A549 (cell line): ENCODE measurements at regions not wholly inside any gene's neighbourhood (a gene's known extent, or its start where the extent isn't known, plus 50 kb on each side); places are given as distances from the start of the nearest gene placed in this dataset.

Source experiments
- BHLHE40 ChIP-seq: IDR thresholded peaks from 2 replicates; pipeline ENCODE4 v1.6.1; 2012; ENCODE audit warnings: low read depth, low read length, inconsistent platforms
- MYC ChIP-seq: IDR thresholded peaks from 2 replicates; pipeline ENCODE4 v1.6.1; 2012; ENCODE audit warnings: mild to moderate bottlenecking, inconsistent platforms, low read length, improper control_type of control experiment, borderline replicate concordance
- RAD21 ChIP-seq, 2 experiments: fragments of >200 bp in 1 of 2; sonication (Bioruptor Twin) in 1 of 2; formaldehyde crosslinking in 1 of 2; IDR thresholded peaks in 1 of 2; conservative IDR thresholded peaks in 1 of 2; 2 replicates in 1 of 2; 3 replicates in 1 of 2; pipeline ENCODE4 v1.6.1; 2012 to 2018; ENCODE audit warnings: inconsistent platforms in 1 of 2
- RFX5 ChIP-seq: fragments of 450-650 bp; IDR thresholded peaks from 2 replicates; pipeline ENCODE4 v1.7.1; 2014; ENCODE audit warnings: antibody characterized with exemption, mild to moderate bottlenecking, moderate library complexity
- ZFP36 ChIP-seq: fragments of 450-650 bp; IDR thresholded peaks from 2 replicates; pipeline ENCODE4 v1.6.1; 2014; ENCODE audit warnings: borderline replicate concordance; ENCODE audit not compliant: partially characterized antibody
- TF ChIP-seq, protein P1 (sequence below): fragments of >200 bp; sonication (Bioruptor Twin); formaldehyde crosslinking; IDR thresholded peaks from 3 replicates; pipeline ENCODE4 v1.5.1; 2016
- TF ChIP-seq, protein P2 (sequence below): fragments of 200-600 bp; sonication (generic); IDR thresholded peaks from 2 replicates; pipeline ENCODE4 v1.6.1; 2016; ENCODE audit warnings: antibody characterized with exemption, mild to moderate bottlenecking, moderate library complexity
- TF ChIP-seq, protein P3 (sequence below): IDR thresholded peaks from 2 replicates; pipeline ENCODE4 v1.6.1; 2012; ENCODE audit warnings: low read depth, borderline replicate concordance
- TF ChIP-seq, protein P4 (sequence below): IDR thresholded peaks from 2 replicates; pipeline ENCODE4 v1.6.1; 2012

DNA sequence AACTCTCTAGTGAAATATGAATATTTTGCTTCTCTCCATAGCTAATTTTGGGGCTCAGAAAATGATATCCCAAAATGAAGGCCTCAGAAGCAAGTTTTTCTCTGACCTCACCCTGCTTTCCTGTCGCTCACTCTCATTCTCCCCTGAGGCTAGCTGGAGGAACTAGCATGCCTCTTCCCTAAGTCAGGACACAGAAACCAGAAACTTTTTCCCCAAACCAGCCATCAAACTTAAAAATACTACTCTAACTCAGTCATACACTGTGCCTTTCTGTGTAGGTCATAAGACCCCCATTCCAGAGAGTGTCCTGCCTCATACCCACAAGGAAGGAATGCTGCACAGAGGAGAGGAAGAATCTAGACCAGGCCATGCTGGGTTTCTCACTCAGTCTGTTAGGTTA, 329.6 kb downstream of the PCDH20 start:
- TF ChIP-seq, protein P1, sequence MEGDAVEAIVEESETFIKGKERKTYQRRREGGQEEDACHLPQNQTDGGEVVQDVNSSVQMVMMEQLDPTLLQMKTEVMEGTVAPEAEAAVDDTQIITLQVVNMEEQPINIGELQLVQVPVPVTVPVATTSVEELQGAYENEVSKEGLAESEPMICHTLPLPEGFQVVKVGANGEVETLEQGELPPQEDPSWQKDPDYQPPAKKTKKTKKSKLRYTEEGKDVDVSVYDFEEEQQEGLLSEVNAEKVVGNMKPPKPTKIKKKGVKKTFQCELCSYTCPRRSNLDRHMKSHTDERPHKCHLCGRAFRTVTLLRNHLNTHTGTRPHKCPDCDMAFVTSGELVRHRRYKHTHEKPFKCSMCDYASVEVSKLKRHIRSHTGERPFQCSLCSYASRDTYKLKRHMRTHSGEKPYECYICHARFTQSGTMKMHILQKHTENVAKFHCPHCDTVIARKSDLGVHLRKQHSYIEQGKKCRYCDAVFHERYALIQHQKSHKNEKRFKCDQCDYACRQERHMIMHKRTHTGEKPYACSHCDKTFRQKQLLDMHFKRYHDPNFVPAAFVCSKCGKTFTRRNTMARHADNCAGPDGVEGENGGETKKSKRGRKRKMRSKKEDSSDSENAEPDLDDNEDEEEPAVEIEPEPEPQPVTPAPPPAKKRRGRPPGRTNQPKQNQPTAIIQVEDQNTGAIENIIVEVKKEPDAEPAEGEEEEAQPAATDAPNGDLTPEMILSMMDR, result no peak
- TF ChIP-seq BHLHE40, result no peak
- no peak for TF ChIP-seq MYC
- TF ChIP-seq, protein P2, sequence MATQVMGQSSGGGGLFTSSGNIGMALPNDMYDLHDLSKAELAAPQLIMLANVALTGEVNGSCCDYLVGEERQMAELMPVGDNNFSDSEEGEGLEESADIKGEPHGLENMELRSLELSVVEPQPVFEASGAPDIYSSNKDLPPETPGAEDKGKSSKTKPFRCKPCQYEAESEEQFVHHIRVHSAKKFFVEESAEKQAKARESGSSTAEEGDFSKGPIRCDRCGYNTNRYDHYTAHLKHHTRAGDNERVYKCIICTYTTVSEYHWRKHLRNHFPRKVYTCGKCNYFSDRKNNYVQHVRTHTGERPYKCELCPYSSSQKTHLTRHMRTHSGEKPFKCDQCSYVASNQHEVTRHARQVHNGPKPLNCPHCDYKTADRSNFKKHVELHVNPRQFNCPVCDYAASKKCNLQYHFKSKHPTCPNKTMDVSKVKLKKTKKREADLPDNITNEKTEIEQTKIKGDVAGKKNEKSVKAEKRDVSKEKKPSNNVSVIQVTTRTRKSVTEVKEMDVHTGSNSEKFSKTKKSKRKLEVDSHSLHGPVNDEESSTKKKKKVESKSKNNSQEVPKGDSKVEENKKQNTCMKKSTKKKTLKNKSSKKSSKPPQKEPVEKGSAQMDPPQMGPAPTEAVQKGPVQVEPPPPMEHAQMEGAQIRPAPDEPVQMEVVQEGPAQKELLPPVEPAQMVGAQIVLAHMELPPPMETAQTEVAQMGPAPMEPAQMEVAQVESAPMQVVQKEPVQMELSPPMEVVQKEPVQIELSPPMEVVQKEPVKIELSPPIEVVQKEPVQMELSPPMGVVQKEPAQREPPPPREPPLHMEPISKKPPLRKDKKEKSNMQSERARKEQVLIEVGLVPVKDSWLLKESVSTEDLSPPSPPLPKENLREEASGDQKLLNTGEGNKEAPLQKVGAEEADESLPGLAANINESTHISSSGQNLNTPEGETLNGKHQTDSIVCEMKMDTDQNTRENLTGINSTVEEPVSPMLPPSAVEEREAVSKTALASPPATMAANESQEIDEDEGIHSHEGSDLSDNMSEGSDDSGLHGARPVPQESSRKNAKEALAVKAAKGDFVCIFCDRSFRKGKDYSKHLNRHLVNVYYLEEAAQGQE, result no peak
- TF ChIP-seq, protein P3, sequence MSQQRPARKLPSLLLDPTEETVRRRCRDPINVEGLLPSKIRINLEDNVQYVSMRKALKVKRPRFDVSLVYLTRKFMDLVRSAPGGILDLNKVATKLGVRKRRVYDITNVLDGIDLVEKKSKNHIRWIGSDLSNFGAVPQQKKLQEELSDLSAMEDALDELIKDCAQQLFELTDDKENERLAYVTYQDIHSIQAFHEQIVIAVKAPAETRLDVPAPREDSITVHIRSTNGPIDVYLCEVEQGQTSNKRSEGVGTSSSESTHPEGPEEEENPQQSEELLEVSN, result no peak
- TF ChIP-seq RFX5, result no peak
- TF ChIP-seq RAD21 (conservative IDR thresholded peaks at IDR 0.05 in 1 of 2, IDR thresholded peaks at IDR 0.05 in 1 of 2), result no peak
- TF ChIP-seq, protein P4, sequence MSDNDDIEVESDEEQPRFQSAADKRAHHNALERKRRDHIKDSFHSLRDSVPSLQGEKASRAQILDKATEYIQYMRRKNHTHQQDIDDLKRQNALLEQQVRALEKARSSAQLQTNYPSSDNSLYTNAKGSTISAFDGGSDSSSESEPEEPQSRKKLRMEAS, result no peak
- TF ChIP-seq ZFP36, result no peak
